ENCODE measurements at regions not wholly inside any gene's neighbourhood (a gene's known extent, or its start where the extent isn't known, plus 50 kb on each side); places are given as distances from the start of the nearest gene placed in this dataset.

DNA sequence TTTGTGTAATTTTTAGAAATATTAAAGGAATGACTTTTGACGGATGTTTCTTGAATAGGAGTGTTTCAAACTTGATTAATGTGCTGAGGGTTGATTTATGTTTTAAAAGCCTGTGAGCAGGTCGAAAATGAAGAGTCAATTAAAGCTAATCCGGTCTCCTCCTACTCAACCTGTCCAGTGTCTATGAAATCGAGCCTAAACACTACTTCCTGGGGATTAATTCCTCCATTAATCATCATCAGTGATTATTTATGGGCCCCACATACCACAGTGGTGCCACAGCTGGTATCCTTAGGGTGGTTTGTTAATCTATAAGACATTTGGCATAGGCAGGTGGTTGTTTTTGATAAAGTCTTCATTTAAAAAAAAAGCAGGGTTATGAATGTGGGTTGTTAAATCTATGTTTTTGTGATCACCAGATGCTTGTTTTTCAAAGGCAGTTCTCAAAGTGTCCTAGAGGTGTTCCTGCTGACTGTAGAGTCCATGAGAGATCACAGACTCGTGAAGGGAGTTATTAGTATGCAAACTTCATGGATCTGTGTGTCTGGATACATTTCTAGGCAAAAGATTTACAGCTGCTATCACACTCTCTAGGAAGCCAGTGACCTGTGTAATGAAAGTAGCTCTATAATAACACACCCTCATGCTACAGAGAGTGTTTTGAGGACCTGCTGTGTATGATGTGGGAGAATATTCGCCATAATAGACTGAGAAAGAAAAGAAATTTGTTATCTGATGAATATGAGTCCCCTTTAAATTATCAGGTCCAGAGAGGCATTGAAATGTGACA is 308.6 kb downstream of the AKAIN1 start:
- TF ChIP-seq POLR2AphosphoS5 (IDR thresholded peaks at IDR 0.05): no peak
- no peak for TF ChIP-seq CTCF (IDR thresholded peaks at IDR 0.05)
- no peak for TF ChIP-seq POLR2A (IDR thresholded peaks at IDR 0.05; ENCODE audit: low read depth)
- no peak for TF ChIP-seq EP300 (IDR thresholded peaks at IDR 0.05)
